PC-9 (cell line): ENCODE measurements at regions not wholly inside any gene's neighbourhood (a gene's known extent, or its start where the extent isn't known, plus 50 kb on each side); places are given as distances from the start of the nearest gene placed in this dataset.

Experiments used
- BruUV-seq: library from RNA; stranded (reverse); fragments of 400-500 nt; replicated peaks from 2 replicates; lab custom pipeline; 2021; lab: Mats Ljungman, UMichigan
- CTCF ChIA-PET: fragments of 300-600 bp; sonication (Branson Sonifier 250); formaldehyde crosslinking; loops from one replicate; lab custom pipeline; 2022; ENCODE audit warnings: antibody characterized with exemption; lab: Charles Lee
- POLR2A ChIA-PET: fragments of 300-600 bp; sonication (Branson Sonifier 250); formaldehyde crosslinking; loops from one replicate; lab custom pipeline; 2022; ENCODE audit warnings: antibody characterized with exemption; ENCODE audit not compliant: unreplicated experiment; lab: Charles Lee
- DNase-seq, 2 experiments: peaks; one replicate each; pipeline versions ENCODE4 v3.0.0 to v3.0.0-alpha.2; 2015 to 2022; ENCODE audit warnings: mixed read lengths in 1 of 2
- H2AFZ ChIP-seq: fragments of 200-600 bp; sonication (generic); 2 replicates; pipeline ENCODE4 v1.8.1; 2017; ENCODE audit warnings: antibody characterized with exemption
- H3F3A ChIP-seq: fragments of 200-600 bp; sonication (generic); 2 replicates; pipeline ENCODE4 v1.8.1; 2017; ENCODE audit warnings: antibody characterized with exemption, mild to moderate bottlenecking, low read depth; ENCODE audit not compliant: insufficient read depth
- H3K27ac ChIP-seq: fragments of 200-600 bp; sonication (generic); 2 replicates; pipeline ENCODE4 v1.6.1; 2016; ENCODE audit warnings: mixed run types
- H3K27me3 ChIP-seq: fragments of 200-600 bp; sonication (generic); 2 replicates; pipeline ENCODE4 v1.6.1; 2016; ENCODE audit warnings: low read depth, mixed run types; ENCODE audit not compliant: insufficient read depth
- H3K36me3 ChIP-seq: fragments of 200-600 bp; sonication (generic); 2 replicates; pipeline ENCODE4 v1.6.1; 2016; ENCODE audit warnings: low read depth, mixed run types
- H3K4me1 ChIP-seq: fragments of 200-600 bp; sonication (generic); replicated peaks from 2 replicates; pipeline ENCODE4 v1.6.1; 2016; ENCODE audit warnings: mixed run types; ENCODE audit not compliant: insufficient read depth
- H3K4me2 ChIP-seq: fragments of 200-600 bp; sonication (generic); 2 replicates; pipeline ENCODE4 v1.6.1; 2017; ENCODE audit warnings: mixed run types
- H3K4me3 ChIP-seq: fragments of 200-600 bp; sonication (generic); 2 replicates; pipeline ENCODE4 v1.6.1; 2016; ENCODE audit warnings: mixed run types
- H3K79me2 ChIP-seq: fragments of 200-600 bp; sonication (generic); 2 replicates; pipeline ENCODE4 v1.6.1; 2017; ENCODE audit warnings: low read depth, mixed run types
- H3K9me2 ChIP-seq: fragments of 200-600 bp; sonication (generic); 2 replicates; pipeline ENCODE4 v1.8.1; 2017; ENCODE audit warnings: mild to moderate bottlenecking; ENCODE audit not compliant: insufficient read depth
- H3K9me3 ChIP-seq: fragments of 200-600 bp; sonication (generic); 2 replicates; pipeline ENCODE4 v1.8.1; 2016; ENCODE audit warnings: low read depth; ENCODE audit not compliant: insufficient read depth
- H4K20me1 ChIP-seq: fragments of 200-600 bp; sonication (generic); 2 replicates; pipeline ENCODE4 v1.8.1; 2017; ENCODE audit not compliant: insufficient read depth
- CTCF ChIP-seq: fragments of 200-600 bp; sonication (generic); conservative IDR thresholded peaks from 2 replicates; pipeline ENCODE4 v1.6.1; 2017; ENCODE audit warnings: mixed run types, antibody characterized with exemption, mild to moderate bottlenecking, moderate library complexity
- EZH2 ChIP-seq: fragments of 200-600 bp; sonication (generic); IDR thresholded peaks from 2 replicates; pipeline ENCODE4 v1.8.0; 2017; ENCODE audit warnings: antibody characterized with exemption, low read depth
- intact Hi-C: fragments of 100-400 bp; cut with micrococcal nuclease; formaldehyde crosslinking; loops from one replicate; pipeline ENCODE4 v1.10.0; 2022; ENCODE audit not compliant: unreplicated experiment

GRCh38 chr16:47972246-47972985 lies 183.4 kb downstream of the ABCC12 start:
- no peaks in the 10 kb centered on the region for H3K36me3 ChIP-seq
- H2AFZ ChIP-seq: no peak overlapping the region
- DNase-seq: no peak
- intact Hi-C loops: no loop called here
- H4K20me1 ChIP-seq: no peaks in the 10 kb centered on the region
- no peaks in the 10 kb centered on the region for H3K27me3 ChIP-seq
- no peaks in the 10 kb centered on the region for H3K79me2 ChIP-seq
- H3K27ac ChIP-seq: no peak overlapping the region
- POLR2A ChIA-PET: no interaction called here
- CTCF ChIA-PET: no interaction called here
- H3K9me2 ChIP-seq: no peaks in the 10 kb centered on the region
- no TSS peak for BruUV-seq
- no peak overlapping the region for H3K4me2 ChIP-seq
- H3K4me3 ChIP-seq: no peak overlapping the region
- H3K4me1 ChIP-seq: no peaks in the 10 kb centered on the region
- TF ChIP-seq EZH2 (no peak), CTCF (no peak)
- H3K9me3 ChIP-seq: no peaks in the 10 kb centered on the region
- H3F3A ChIP-seq: no peaks in the 10 kb centered on the region

- no peaks in the 10 kb centered on the region for H3K9me3 ChIP-seq
- no peaks in the 10 kb centered on the region for H4K20me1 ChIP-seq
- H3K4me3 ChIP-seq: no peak overlapping the region
- BruUV-seq: no TSS peak
- H3K27ac ChIP-seq: no peak overlapping the region
- no peak overlapping the region for H2AFZ ChIP-seq
- H3K9me2 ChIP-seq: no peaks in the 10 kb centered on the region
- H3K36me3 ChIP-seq: no peaks in the 10 kb centered on the region
- POLR2A ChIA-PET: no interaction called here
- no peaks in the 10 kb centered on the region for H3K27me3 ChIP-seq
- CTCF ChIA-PET: no interaction called here
- H3K4me2 ChIP-seq: no peak overlapping the region
- no peaks in the 10 kb centered on the region for H3K79me2 ChIP-seq
- TF ChIP-seq EZH2 (no peak), CTCF (no peak)
- no peak for DNase-seq
- no peaks in the 10 kb centered on the region for H3K4me1 ChIP-seq
- intact Hi-C loops: no loop called here
- H3F3A ChIP-seq: no peaks in the 10 kb centered on the region
Observed at GRCh38 chr16:47971225-47971624, 184.6 kb downstream of the ABCC12 start.

- POLR2A ChIA-PET: no interaction called here
- peak in 1 of 2 experiments; percentile 4 for DNase-seq
Observed at GRCh38 chr16:47970291-47970931, 185.4 kb downstream of the ABCC12 start.

More at GRCh38 chr16:47970291-47970931, 185.4 kb downstream of the ABCC12 start:
- Histone ChIP-seq H3K4me1 (no peaks in the 10 kb centered on the region), H3K9me3 (no peaks in the 10 kb centered on the region), H3K27me3 (no peaks in the 10 kb centered on the region), H3K9me2 (no peaks in the 10 kb centered on the region), H3K79me2 (no peaks in the 10 kb centered on the region), H3K27ac (no peak overlapping the region), H4K20me1 (no peaks in the 10 kb centered on the region), H3F3A (no peaks in the 10 kb centered on the region), H3K4me3 (no peak overlapping the region), H2AFZ (no peak overlapping the region), H3K36me3 (no peaks in the 10 kb centered on the region), H3K4me2 (no peak overlapping the region)
- TF ChIP-seq CTCF: no peak
- TF ChIP-seq EZH2: no peak
- intact Hi-C loops: no loop called here
- CTCF ChIA-PET: no interaction called here
- no TSS peak for BruUV-seq
